ENCODE measurements at regions not wholly inside any gene's neighbourhood (a gene's known extent, or its start where the extent isn't known, plus 50 kb on each side); places are given as distances from the start of the nearest gene placed in this dataset.
"Not testable (repeated sequence)": the region's sequence is repeated elsewhere in the genome, so short reads cannot be mapped to it uniquely, and the experiment has no call there.

DNA sequence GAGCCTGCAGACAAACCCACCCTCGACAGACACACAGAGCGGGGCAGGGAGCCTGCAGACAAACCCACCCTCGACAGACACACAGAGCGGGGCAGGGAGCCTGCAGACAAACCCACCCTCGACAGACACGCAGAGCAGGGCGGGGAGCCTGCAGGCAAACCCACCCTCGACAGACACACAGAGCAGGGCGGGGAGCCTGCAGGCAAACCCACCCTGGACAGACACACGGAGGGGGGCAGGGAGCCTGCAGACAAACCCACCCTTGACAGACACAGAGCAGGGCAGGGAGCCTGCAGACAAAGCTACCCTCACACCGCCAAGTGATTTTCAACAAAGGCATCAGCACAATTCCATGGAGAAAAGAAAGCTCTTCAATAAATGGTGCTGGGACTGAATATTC is 52.5 kb upstream of the METRNL start:
- TF ChIP-seq HDAC2 (IDR thresholded peaks at IDR 0.05); BCL3 (IDR thresholded peaks at IDR 0.05); RCOR1 (IDR thresholded peaks at IDR 0.05; ENCODE audit: low read depth, low read length); POLR2A (IDR thresholded peaks at IDR 0.05; ENCODE audit: low read length); ZFP36 (IDR thresholded peaks at IDR 0.05; ENCODE audit: borderline replicate concordance, partially characterized antibody); MAFK (IDR thresholded peaks at IDR 0.05; ENCODE audit: partially characterized antibody); HEYL (CRISPR knock-in tag; IDR thresholded peaks at IDR 0.05); BHLHE40 (IDR thresholded peaks at IDR 0.05; ENCODE audit: low read depth, low read length): not testable (repeated sequence)
- TF ChIP-seq, protein P1, sequence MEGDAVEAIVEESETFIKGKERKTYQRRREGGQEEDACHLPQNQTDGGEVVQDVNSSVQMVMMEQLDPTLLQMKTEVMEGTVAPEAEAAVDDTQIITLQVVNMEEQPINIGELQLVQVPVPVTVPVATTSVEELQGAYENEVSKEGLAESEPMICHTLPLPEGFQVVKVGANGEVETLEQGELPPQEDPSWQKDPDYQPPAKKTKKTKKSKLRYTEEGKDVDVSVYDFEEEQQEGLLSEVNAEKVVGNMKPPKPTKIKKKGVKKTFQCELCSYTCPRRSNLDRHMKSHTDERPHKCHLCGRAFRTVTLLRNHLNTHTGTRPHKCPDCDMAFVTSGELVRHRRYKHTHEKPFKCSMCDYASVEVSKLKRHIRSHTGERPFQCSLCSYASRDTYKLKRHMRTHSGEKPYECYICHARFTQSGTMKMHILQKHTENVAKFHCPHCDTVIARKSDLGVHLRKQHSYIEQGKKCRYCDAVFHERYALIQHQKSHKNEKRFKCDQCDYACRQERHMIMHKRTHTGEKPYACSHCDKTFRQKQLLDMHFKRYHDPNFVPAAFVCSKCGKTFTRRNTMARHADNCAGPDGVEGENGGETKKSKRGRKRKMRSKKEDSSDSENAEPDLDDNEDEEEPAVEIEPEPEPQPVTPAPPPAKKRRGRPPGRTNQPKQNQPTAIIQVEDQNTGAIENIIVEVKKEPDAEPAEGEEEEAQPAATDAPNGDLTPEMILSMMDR (IDR thresholded peaks at IDR 0.05): not testable (repeated sequence)
- TF ChIP-seq, protein P2, sequence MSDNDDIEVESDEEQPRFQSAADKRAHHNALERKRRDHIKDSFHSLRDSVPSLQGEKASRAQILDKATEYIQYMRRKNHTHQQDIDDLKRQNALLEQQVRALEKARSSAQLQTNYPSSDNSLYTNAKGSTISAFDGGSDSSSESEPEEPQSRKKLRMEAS (IDR thresholded peaks at IDR 0.05): not testable (repeated sequence)
